HUES64 (cell line): ENCODE measurements at regions not wholly inside any gene's neighbourhood (a gene's known extent, or its start where the extent isn't known, plus 50 kb on each side); places are given as distances from the start of the nearest gene placed in this dataset.
"Not testable (repeated sequence)": the region's sequence is repeated elsewhere in the genome, so short reads cannot be mapped to it uniquely, and the experiment has no call there.

ENCODE experiments used
- H3K27ac ChIP-seq: 2 replicates; pipeline ENCODE4 v1.7.0; 2013; ENCODE audit warnings: low read depth, low read length, inconsistent platforms
- H3K27me3 ChIP-seq: 2 replicates; pipeline ENCODE4 v1.6.1; 2013; ENCODE audit warnings: mild to moderate bottlenecking, low read length; ENCODE audit not compliant: insufficient read depth
- H3K36me3 ChIP-seq: 2 replicates; pipeline ENCODE4 v1.6.1; 2013; ENCODE audit warnings: mild to moderate bottlenecking, low read length; ENCODE audit not compliant: insufficient read depth
- H3K4me1 ChIP-seq: 2 replicates; pipeline ENCODE4 v1.6.1; 2013; ENCODE audit warnings: mild to moderate bottlenecking, low read length, moderate library complexity; ENCODE audit not compliant: insufficient read depth
- H3K4me3 ChIP-seq: 2 replicates; pipeline ENCODE4 v1.5.1; 2013; ENCODE audit warnings: mild to moderate bottlenecking, low read length, moderate library complexity
- H3K9ac ChIP-seq: 2 replicates; pipeline ENCODE4 v1.6.1; 2013; ENCODE audit warnings: mild to moderate bottlenecking, low read depth, low read length
- H3K9me3 ChIP-seq: 2 replicates; pipeline ENCODE4 v1.6.1; 2013; ENCODE audit warnings: low read depth, low read length; ENCODE audit not compliant: insufficient read depth
- WGBS: fragments of 150-250, 120-280 bp; methylation state at CpG from one replicate; pipeline ENCODE4 v1.1.7; 2013; ENCODE audit warnings: missing lambda C conversion rate; 5-methylcytosine and 5-hydroxymethylcytosine counted together

GRCh38 chr12:127120851-127121250 lies 1146.1 kb upstream of the TMEM132C start:
- Histone ChIP-seq H3K4me1 (no peaks in the 10 kb centered on the region), H3K36me3 (no peaks in the 10 kb centered on the region), H3K4me3 (no peak overlapping the region), H3K9ac (no peak overlapping the region), H3K27ac (no peak overlapping the region), H3K27me3 (no peaks in the 10 kb centered on the region), H3K9me3 (peaks cover 7% of the 10 kb centered on the region; the same call in 1 of the 2 replicates)
- WGBS = 89% methylated on average over 3 of the region's 3 CpGs

DNA sequence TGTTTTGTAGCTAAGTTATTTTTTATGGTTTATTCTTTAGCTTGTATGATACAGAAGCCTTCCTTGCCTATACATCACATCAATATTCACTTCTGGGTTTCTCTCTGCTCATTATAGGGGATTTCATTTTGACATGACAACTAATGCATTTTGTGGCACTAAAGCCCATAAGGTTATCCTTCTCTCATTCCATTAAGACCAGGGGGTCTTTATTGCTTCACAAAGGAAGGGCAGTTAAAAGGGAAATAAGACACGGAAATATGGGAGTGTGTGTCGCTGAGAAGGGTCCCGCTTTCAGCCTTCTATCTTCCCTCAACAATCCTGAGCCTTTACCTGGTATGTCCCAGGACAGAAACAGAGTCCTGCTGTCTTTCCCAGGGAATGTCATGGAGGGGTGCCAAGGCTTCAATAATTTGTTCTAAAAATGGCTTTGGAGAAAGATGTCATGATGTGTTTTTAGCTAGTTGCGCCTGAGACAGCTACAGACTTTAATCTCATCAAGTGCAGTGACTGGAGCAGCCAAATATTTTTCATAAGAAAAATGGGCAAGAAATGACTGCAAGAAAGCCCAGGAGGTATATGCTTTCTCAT lies 1145.4 kb upstream of the TMEM132C start:
- H3K9me3 ChIP-seq = peaks cover 7% of the 10 kb centered on the region; the same call in 1 of the 2 replicates
- H3K36me3 ChIP-seq = no peaks in the 10 kb centered on the region
- over 99% methylated on average over 4 of the region's 4 CpGs for WGBS
- no peak overlapping the region for H3K4me3 ChIP-seq
- H3K27me3 ChIP-seq = no peaks in the 10 kb centered on the region
- no peak overlapping the region for H3K27ac ChIP-seq
- H3K9ac ChIP-seq = no peak overlapping the region
- H3K4me1 ChIP-seq = no peaks in the 10 kb centered on the region

- Histone ChIP-seq H3K4me1 (0 out of 2 replicates have a peak, but pooled peaks cover 5% of the 10 kb centered on the region), H3K27ac (no peak overlapping the region), H3K9me3 (no peaks in the 10 kb centered on the region), H3K27me3 (no peaks in the 10 kb centered on the region), H3K9ac (no peak overlapping the region), H3K36me3 (no peaks in the 10 kb centered on the region), H3K4me3 (no peak overlapping the region)
- WGBS = 77% methylated on average over 3 of the region's 3 CpGs
Measured at GRCh38 chr12:127125607-127126259, 1141.2 kb upstream of the TMEM132C start.

DNA sequence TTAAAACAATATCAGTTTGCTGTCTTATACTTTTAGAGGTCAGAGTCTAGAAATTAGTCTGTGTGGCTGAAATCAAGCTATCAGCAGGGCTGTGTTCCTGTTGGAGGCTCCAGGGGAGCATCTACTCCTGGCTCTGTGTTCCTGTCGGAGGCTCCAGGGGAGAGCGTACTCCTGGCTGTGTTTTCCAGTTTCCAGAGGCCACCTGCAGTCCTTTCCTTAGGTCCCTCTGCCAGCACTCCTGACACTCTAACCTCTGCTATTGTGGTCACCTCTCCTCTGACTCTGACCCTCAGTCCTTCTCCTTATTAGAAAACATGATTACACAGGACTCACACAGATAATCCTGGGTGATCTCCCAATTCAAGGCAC lies 1140.7 kb upstream of the TMEM132C start:
- Histone ChIP-seq H3K9me3 (no peaks in the 10 kb centered on the region), H3K27ac (no peak overlapping the region), H3K27me3 (no peaks in the 10 kb centered on the region), H3K9ac (no peak overlapping the region), H3K4me1 (0 out of 2 replicates have a peak, but pooled peaks cover 5% of the 10 kb centered on the region), H3K4me3 (no peak overlapping the region), H3K36me3 (no peaks in the 10 kb centered on the region)
- 92% methylated on average over 2 of the region's 2 CpGs for WGBS

DNA sequence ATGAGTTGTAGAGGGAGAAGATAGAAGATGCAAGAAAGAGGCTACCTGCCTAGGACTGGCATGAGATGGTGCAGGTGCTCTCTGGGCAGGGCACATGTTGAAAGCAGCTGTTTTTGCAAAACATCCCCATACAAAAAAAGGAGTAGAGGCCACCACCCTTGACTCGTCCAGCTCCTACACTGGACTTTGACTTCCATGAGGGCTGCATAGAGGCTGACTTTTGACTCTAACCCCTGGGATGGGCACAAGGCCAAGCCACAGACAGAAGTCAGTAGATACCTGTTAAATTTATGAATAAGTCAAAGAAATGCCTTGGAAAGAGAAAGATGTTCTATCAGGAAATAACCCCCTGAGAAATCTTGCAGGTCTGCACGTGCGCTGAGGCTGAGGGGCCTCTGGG lies 1139.1 kb upstream of the TMEM132C start:
- no peak overlapping the region for H3K27ac ChIP-seq
- WGBS = 98% methylated on average over 3 of the region's 3 CpGs
- H3K36me3 ChIP-seq = no peaks in the 10 kb centered on the region
- H3K4me3 ChIP-seq = no peak overlapping the region
- H3K27me3 ChIP-seq = no peaks in the 10 kb centered on the region
- H3K4me1 ChIP-seq = 0 out of 2 replicates have a peak, but pooled peaks cover 5% of the 10 kb centered on the region
- no peak overlapping the region for H3K9ac ChIP-seq
- no peaks in the 10 kb centered on the region for H3K9me3 ChIP-seq

DNA sequence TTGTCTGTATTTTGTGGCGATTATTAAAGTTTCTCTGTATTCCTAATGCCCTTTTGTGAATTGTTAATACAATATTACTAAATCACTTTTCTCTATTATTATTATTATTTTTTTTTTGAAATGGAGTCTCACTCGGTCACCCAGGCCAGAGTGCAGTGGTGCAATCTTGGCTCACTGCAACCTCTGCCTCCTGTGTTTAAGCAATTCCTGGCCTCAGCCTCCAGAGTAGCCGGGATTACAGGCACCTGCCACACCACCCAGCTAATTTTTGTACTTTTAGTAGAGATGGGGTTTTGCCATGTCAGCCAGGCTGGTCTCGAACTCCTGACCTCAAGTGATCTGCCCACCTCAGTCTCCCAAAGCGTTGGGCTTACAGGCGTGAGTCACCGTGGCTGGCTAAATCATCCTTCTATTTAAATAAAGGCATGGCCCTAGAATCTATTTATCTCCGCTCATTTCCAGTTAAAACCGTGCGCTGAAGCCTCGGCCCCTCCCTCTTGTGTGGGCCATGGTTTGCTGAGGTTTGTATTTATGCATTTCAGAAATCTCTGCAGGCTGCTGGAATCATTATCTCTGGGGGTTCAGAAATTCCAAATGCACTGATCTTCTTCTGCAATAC lies 1136.4 kb upstream of the TMEM132C start:
- H3K27me3 ChIP-seq = no peaks in the 10 kb centered on the region
- no peaks in the 10 kb centered on the region for H3K36me3 ChIP-seq
- H3K9me3 ChIP-seq = no peaks in the 10 kb centered on the region
- peaks cover 5% of the 10 kb centered on the region; the same call in 1 of the 2 replicates for H3K4me1 ChIP-seq
- no peak overlapping the region for H3K9ac ChIP-seq
- 92% methylated on average over 10 of the region's 11 CpGs for WGBS
- no peak overlapping the region for H3K27ac ChIP-seq
- no peak overlapping the region for H3K4me3 ChIP-seq

GRCh38 chr12:127133675-127134335 lies 1133.2 kb upstream of the TMEM132C start:
- Histone ChIP-seq H3K9ac (no peak overlapping the region), H3K4me1 (peaks cover 5% of the 10 kb centered on the region; the same call in 1 of the 2 replicates), H3K36me3 (no peaks in the 10 kb centered on the region), H3K9me3 (no peaks in the 10 kb centered on the region), H3K4me3 (no peak overlapping the region), H3K27ac (no peak overlapping the region), H3K27me3 (no peaks in the 10 kb centered on the region)
- WGBS = 85% methylated on average over 10 of the region's 11 CpGs

GRCh38 chr12:127140864-127141484 lies 1126.0 kb upstream of the TMEM132C start:
- H3K4me3 ChIP-seq, H3K9me3 ChIP-seq, H3K27ac ChIP-seq, H3K27me3 ChIP-seq, H3K9ac ChIP-seq, H3K36me3 ChIP-seq: not testable (repeated sequence)
- 91% methylated on average over 2 of the region's 3 CpGs for WGBS
- H3K4me1 ChIP-seq = 0 out of 2 replicates have a peak, but pooled peaks cover 13% of the 10 kb centered on the region

DNA sequence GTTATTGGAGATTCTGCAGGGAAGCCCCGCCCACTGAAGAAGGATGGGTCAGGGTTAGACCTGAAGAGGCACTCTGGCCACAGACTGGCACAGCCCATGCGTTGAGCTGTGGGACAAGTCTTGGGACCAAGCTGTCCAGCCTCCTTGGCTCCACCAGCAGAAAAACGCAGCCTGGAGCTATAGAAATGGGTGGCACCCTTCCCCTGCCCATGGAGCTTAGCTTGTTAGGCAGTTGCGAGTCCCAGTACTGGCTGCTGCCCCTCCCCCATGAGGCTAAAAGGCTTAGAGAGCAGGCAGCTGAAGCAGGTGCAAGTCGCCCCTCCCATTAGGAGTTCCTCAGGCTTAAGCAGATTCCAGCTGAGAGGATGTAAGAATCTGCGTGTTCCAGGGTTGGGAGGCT lies 1124.0 kb upstream of the TMEM132C start:
- Histone ChIP-seq H3K36me3 (no peaks in the 10 kb centered on the region), H3K4me1 (peaks cover 16% of the 10 kb centered on the region), H3K9me3 (no peaks in the 10 kb centered on the region), H3K4me3 (no peak overlapping the region), H3K27ac (no peak overlapping the region; the same call in 1 of the 2 replicates), H3K9ac (no peak overlapping the region), H3K27me3 (no peaks in the 10 kb centered on the region)
- WGBS = 38% methylated on average over 6 of the region's 6 CpGs

DNA sequence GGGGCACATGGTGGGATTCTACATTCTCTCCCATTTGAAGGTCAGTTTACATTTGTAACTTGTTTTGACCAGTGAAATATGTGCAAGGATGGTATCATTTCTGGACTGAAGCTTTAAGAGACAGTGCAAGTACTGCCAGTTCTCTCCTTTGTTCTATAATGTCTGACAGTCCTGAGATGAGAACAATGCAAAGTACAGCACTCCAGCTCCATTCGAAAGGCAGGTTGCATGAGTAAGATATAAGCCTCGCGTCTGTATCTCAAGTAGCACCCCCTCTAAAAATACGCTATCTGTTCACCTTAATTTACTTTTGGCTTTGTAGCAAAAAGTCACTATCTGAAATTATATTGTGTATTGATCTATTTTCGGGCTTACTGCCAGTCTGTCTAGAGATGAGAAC lies 1122.2 kb upstream of the TMEM132C start:
- WGBS = 95% methylated on average over 4 of the region's 5 CpGs
- no peak overlapping the region for H3K9ac ChIP-seq
- peaks cover 30% of the 10 kb centered on the region for H3K4me1 ChIP-seq
- H3K27me3 ChIP-seq = no peaks in the 10 kb centered on the region
- no peaks in the 10 kb centered on the region for H3K36me3 ChIP-seq
- H3K27ac ChIP-seq = no peak overlapping the region
- no peaks in the 10 kb centered on the region; the same call in 1 of the 2 replicates for H3K9me3 ChIP-seq
- H3K4me3 ChIP-seq = no peak overlapping the region
